Activated T-helper 17 cell treated with anti-CD3 and anti-CD28 coated beads, Interleukin-2, amount 50 U/mL, for 72 hours (primary cell): ENCODE measurements at regions not wholly inside any gene's neighbourhood (a gene's known extent, or its start where the extent isn't known, plus 50 kb on each side); places are given as distances from the start of the nearest gene placed in this dataset.
A peak's percentile ranks its signal among the peaks of the same experiment; 100 is the strongest.
"Not testable (repeated sequence)": the region's sequence is repeated elsewhere in the genome, so short reads cannot be mapped to it uniquely, and the experiment has no call there.

Source experiments
- ATAC-seq: fragments of 150-1000 bp; cut with Tn5 transposase; replicated peaks from 2 replicates; pipeline ENCODE4 v1.10.0; 2021; ENCODE audit warnings: mild to moderate bottlenecking, moderate library complexity
- H3K27ac Mint-ChIP-seq: one replicate; pipeline ENCODE4 v1.8.0; 2022; ENCODE audit warnings: mixed read lengths
- H3K27me3 Mint-ChIP-seq: one replicate; pipeline ENCODE4 v1.8.0; 2022; ENCODE audit warnings: mixed read lengths
- H3K36me3 Mint-ChIP-seq: one replicate; pipeline ENCODE4 v1.8.0; 2022; ENCODE audit warnings: low read depth, mild to moderate bottlenecking, mixed read lengths
- H3K4me1 Mint-ChIP-seq: one replicate; pipeline ENCODE4 v1.8.0; 2022; ENCODE audit warnings: mixed read lengths
- H3K4me3 Mint-ChIP-seq: one replicate; pipeline ENCODE4 v1.8.0; 2022; ENCODE audit warnings: mild to moderate bottlenecking, mixed read lengths
- H3K9me3 Mint-ChIP-seq: one replicate; pipeline ENCODE4 v1.8.0; 2022; ENCODE audit warnings: mixed read lengths

DNA sequence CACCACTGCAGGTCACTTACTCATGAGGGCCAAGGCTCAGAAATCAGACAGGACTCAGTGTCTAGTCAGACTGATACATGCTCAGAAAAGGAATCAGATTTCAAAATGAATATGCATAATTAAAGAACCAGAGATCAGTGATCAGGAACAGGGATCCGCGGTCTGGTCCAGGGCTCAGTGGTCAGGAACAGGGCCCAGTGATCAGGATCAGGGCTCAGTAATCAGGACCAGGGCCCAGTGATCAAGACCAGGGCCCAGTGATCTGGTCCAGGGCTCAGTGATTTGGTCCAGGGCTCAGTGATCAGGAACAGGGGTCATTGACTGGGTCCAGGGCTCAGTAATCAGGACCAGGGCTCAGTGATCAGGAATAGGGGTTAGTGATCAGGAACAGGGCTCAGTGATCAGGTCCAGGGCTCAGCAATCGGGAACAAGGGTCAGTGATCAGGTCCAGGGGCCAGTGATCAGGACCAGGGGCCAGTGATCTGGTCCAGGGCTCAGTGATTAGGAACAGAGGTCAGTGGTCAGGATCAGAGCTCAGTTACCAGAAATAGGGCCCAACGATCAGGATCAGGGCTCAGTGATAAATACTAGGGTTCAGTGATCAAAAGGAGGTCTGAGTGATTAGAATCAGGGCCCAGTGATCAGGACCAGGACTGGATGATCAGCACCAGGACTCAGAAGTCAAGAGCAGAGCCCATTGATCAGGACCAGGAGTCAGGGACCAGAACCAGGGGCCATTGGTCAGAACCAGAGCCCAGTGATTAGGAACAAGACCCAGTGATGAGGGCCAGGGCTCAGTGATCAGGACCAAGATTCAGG, 175.3 kb downstream of the TMEM121 start:
- ATAC-seq: peak; percentile 42
- Mint-ChIP-seq H3K9me3 (no peaks in the 10 kb centered on the region), H3K27me3 (peaks cover 4% of the 10 kb centered on the region), H3K4me3 (no peak overlapping the region), H3K36me3 (no peaks in the 10 kb centered on the region), H3K27ac (peak overlapping the region; percentile 77), H3K4me1 (no peaks in the 10 kb centered on the region)

DNA sequence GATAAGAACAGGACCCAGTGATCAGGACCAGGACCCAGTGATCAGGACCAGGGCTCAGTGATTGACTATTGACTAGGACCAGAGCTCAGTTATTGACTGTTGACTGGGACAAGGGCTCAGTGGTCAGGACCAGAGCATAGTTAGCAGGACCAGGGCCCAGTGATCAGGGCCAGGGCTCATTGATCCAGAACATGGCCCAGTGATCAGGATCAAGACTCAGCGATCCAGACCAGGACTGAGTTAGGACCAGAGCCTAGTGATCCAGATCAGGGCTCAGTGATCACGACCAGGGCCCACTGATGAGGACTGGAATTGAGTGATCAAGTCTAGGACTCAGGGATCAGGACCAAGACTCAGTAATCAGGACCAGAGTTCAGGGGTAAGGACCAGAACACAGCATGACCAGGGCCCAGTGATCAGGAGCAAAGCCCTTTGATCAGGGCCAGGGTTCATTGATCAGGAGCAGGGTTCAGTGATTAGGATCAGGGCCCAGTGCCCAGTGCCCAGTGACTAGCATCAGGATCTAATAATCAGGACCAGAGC, 176.0 kb downstream of the TMEM121 start:
- ATAC-seq: no peak
- Mint-ChIP-seq H3K27me3 (peaks cover 4% of the 10 kb centered on the region), H3K4me1 (no peaks in the 10 kb centered on the region), H3K9me3 (no peaks in the 10 kb centered on the region), H3K36me3 (no peaks in the 10 kb centered on the region), H3K27ac (peak overlapping the region; percentile 77), H3K4me3 (no peak overlapping the region)

DNA sequence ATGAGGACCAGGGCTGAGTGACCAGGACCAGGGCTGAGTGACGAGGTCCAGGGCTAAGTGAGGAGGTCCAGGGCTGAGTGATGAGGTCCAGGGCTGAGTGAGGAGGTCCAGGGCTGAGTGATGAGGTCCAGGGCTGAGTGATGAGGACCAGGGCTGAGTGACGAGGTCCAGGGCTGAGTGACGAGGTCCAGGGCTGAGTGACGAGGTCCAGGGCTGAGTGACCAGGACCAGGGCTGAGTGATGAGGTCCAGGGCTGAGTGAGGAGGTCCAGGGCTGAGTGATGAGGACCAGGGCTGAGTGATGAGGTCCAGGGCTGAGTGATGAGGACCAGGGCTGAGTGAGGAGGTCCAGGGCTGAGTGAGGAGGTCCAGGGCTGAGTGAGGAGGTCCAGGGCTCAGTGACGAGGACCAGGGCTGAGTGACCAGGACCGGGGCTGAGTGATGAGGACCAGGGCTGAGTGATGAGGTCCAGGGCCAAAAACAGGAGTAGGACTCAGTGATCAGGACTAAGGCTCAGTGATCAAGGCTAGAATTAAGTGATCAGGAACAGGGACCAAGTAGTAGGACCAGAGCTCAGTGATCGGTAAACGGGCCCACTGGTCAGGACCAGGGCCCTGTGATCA, 176.8 kb downstream of the TMEM121 start:
- H3K4me1 Mint-ChIP-seq: not testable (repeated sequence)

DNA sequence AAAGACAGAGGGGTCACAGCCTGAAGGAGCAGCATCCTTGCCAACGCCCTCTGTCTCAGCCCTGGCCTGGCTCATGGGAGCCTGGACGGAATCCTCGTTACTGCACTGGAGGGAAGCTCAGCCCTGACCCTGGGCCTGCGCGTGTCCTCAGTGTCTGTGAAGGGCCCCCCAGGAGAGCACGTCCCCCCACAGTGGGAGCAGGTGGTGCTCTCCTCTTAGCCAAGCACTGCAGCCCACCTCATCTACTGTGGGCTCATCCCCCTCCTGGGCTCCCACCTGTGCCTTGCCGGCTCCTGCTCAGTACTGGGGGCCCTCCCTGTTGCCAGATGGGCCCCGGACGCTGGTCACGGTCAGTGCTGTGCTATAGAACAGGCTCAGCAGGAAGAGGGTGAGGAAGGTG, 177.7 kb downstream of the TMEM121 start:
- not testable (repeated sequence) for H3K36me3 Mint-ChIP-seq, ATAC-seq, H3K9me3 Mint-ChIP-seq, H3K4me1 Mint-ChIP-seq, H3K4me3 Mint-ChIP-seq, H3K27me3 Mint-ChIP-seq, H3K27ac Mint-ChIP-seq

More for the DNA sequence above, 176.8 kb downstream of the TMEM121 start:
- not testable (repeated sequence) for H3K36me3 Mint-ChIP-seq, H3K9me3 Mint-ChIP-seq, H3K27me3 Mint-ChIP-seq, H3K4me3 Mint-ChIP-seq, H3K27ac Mint-ChIP-seq, ATAC-seq

DNA sequence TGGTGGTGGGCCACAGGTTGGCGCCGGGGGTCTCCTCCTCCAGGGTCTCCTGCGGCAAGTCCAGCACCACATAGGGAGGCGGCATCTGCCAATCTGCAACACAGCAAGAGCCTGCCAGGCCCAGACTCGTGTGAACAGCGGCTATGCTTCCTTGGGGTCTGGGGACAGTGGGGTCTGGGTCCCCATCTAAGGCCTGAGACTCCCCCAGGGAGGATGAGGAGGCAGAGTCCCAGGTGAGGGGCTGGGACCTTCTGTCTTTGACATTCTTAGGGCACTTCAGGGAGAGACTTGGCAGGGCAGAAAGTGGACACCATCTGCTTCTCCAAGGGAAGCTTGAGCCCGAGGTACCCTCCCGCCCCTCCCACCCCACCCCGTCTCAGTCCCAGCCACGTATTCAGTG, 178.1 kb downstream of the TMEM121 start:
- H3K36me3 Mint-ChIP-seq, ATAC-seq, H3K27ac Mint-ChIP-seq, H3K4me3 Mint-ChIP-seq, H3K9me3 Mint-ChIP-seq, H3K27me3 Mint-ChIP-seq, H3K4me1 Mint-ChIP-seq: not testable (repeated sequence)

DNA sequence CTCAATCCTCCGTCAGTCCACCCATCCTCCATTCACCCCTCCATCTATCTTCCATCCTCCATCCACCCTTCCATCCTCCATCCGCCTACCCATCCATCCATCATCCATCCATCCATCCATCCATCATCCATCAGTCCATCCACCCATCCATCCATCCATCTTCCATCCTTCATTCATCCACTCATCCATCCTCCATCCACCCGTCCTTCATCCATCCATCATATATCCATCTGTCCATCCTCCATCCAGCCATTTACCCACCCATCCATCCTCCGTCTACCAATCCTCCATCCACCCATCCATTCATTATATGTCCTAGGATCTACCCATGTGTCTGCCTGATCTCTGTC, 179.1 kb downstream of the TMEM121 start:
- not testable (repeated sequence) for H3K27ac Mint-ChIP-seq, H3K27me3 Mint-ChIP-seq, ATAC-seq, H3K9me3 Mint-ChIP-seq, H3K4me1 Mint-ChIP-seq, H3K4me3 Mint-ChIP-seq, H3K36me3 Mint-ChIP-seq

DNA sequence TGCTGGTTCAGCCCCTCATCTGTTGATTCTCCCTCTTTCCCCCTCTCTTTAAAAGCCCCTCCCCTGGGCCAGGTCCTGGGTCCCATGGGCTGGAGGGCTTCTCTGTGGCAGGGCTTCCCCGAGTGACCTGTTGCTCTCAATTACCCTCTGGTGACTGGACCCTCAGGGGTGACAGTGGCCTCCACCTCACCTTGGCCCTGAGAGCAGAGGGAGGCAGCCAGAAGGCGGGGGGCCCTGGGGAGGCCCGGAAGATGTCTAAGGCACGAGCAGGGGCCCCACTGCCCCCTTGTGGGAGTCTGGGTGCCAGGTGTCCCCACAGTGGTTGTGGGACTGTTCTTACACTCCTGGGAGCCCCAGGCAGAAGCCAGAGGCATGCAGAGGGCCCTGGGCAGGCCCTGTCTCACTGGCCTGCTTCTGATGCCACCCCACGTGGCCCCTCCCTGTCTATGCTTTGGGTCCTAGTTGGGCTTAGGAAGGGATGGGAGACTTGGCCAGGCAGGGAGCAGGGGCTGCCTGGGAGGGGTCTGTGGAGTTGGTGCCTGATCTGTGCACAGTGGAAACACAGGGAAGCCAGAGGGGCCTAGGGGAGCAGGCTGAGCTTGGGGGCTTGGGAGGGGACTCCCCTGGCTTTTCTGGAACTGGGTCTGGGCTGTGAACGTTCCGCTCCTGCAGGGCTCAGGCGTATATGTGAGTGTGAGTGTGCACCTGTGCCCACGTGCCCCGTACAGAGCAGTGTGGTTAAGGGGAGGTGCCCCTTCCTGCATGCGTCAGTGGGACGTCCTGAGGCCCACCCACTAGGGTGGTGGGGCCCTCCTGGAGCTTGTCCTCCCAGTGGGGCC, 179.7 kb downstream of the TMEM121 start:
- not testable (repeated sequence) for ATAC-seq, H3K4me3 Mint-ChIP-seq, H3K4me1 Mint-ChIP-seq, H3K27ac Mint-ChIP-seq, H3K27me3 Mint-ChIP-seq, H3K9me3 Mint-ChIP-seq, H3K36me3 Mint-ChIP-seq

DNA sequence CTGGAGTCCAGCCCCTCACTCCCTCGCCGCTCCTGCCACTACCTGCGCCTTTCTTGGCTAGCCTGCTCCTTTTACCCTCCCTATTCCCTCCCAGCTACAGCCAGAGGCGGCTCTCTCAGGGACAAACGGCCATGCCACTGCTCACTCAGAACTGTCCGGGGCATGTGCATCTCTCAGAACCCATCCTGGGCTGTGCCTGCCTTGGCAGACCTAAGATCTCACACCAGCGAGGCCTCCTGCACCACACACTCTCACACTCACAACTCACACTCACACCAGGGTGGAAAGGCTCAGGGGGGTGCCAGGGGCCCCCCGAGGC, 180.3 kb downstream of the TMEM121 start:
- H3K36me3 Mint-ChIP-seq, H3K9me3 Mint-ChIP-seq, H3K4me1 Mint-ChIP-seq, H3K4me3 Mint-ChIP-seq, H3K27me3 Mint-ChIP-seq, H3K27ac Mint-ChIP-seq, ATAC-seq: not testable (repeated sequence)

DNA sequence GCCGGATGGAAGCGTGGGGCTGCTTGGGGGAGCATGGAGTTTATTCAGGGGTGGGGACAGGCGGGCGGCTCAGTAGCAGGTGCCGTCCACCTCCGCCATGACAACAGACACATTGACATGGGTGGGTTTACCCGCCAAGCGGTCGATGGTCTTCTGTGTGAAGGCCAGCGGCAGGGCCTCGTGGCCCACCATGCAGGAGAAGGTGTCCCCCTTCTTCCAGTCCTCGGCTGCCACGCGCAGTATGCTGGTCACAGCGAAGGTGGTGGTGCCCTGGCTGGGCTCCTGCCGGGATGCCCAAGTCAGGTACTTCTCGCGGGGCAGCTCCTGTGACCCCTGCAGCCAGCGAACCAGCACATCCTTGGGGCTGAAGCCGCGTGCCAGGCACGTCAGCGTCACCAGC, 180.7 kb downstream of the TMEM121 start:
- H3K4me3 Mint-ChIP-seq, H3K27me3 Mint-ChIP-seq, ATAC-seq, H3K4me1 Mint-ChIP-seq, H3K9me3 Mint-ChIP-seq, H3K27ac Mint-ChIP-seq, H3K36me3 Mint-ChIP-seq: not testable (repeated sequence)

DNA sequence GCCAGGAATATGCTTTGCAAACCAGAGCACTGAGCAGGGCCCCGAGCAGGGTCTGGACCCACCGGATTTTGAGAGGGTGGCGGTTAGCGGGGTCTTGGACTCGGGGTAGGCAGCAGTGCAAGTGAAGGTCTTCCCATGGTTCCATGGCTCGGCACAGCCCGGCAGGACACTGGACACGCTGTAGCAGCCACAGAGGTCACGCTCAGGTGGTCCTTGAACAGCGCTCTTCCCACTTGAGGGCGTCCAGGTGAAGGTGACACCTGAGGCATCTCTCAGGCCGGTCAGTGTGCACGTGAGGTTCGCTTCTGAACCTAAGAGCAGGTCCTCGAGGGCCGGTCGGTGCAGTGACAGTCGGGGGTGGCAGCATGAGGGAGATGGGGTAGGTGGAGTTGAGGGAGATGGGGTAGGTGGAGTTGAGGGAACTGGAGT, 181.4 kb downstream of the TMEM121 start:
- not testable (repeated sequence) for H3K36me3 Mint-ChIP-seq, H3K27ac Mint-ChIP-seq, H3K9me3 Mint-ChIP-seq, H3K4me1 Mint-ChIP-seq, ATAC-seq, H3K4me3 Mint-ChIP-seq, H3K27me3 Mint-ChIP-seq

DNA sequence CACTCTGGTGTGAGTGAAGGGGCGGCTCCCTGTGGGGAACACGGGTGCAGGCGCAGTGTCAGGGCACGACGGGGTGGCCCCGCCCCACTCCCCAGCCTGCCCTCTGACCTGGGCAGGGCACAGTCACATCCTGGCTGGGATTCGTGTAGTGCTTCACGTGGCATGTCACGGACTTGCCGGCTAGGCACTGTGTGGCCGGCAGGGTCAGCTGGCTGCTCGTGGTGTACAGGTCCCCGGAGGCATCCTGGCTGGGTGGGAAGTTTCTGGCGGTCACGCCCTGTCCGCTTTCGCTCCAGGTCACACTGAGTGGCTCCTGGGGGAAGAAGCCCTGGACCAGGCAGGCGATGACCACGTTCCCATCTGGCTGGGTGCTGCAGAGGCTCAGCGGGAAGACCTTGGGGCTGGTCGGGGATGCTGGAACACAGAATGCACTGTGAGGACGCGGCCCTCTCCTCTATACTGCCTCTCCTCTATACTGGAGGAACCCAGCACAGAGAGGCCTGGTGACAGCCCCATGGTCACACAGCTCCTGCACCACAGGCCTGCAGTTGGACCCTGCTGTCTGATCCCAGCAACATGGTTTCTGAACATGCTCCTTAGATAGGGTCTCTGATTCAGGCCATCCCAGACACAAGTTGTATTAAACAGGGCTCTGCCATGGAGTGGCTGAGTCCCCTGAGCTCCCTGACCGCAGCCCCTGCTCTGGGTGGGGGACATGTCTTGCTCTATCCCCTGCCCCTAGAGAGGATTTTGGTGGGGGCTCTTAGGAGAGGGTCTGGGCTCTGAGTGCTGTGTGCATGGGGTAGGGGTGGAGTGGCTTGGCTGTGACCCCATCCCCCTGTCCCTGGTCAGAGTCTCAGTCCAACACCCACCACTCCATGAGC, 182.1 kb downstream of the TMEM121 start:
- not testable (repeated sequence) for H3K9me3 Mint-ChIP-seq, H3K27me3 Mint-ChIP-seq, H3K4me3 Mint-ChIP-seq, H3K4me1 Mint-ChIP-seq, H3K27ac Mint-ChIP-seq, H3K36me3 Mint-ChIP-seq, ATAC-seq

DNA sequence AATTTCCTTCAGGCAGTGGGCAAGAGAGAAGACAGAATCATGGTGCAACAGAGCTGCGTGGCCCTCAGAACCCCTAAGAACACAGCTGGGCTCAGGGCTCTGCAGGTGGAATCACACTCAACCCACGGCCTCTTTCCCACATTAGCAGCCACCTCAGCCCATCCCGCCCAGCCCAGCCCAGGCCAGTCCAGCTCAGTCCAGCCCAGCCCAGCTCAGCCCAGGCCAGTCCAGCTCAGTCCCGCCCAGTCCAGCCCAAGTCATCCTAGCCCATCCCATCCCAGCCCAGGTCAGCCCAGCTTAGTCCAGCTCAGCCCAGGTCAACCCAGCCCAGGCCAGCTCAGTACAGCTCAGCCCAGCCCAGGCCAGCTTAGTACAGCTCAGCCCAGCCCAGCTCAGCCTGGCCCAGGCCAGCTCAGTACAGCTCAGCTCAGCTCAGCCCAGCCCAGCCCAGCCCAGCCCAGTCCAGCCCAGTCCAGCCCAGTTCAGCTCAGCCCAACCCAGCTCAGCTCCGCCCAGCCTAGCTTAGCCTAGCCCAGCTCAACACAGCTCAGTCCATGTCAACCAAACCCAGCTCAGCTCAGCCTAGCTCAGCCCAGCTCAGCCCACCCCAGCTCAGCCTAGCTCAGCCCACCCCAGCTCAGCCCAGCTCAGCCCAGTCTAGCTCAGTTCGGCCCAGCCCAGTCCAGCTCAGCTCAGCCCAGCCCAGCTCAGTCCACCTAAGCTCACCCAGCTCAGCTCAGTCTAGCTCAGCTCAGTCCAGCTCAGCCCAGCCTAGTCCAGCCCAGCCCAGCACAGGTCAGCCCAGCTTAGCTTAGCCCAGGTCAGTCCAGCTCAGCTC, 183.1 kb downstream of the TMEM121 start:
- no peaks in the 10 kb centered on the region for H3K4me1 Mint-ChIP-seq
- H3K9me3 Mint-ChIP-seq: no peaks in the 10 kb centered on the region
- H3K27ac Mint-ChIP-seq: no peak overlapping the region
- no peak overlapping the region for H3K4me3 Mint-ChIP-seq
- ATAC-seq: no peak
- H3K27me3 Mint-ChIP-seq: no peaks in the 10 kb centered on the region
- H3K36me3 Mint-ChIP-seq: no peaks in the 10 kb centered on the region

DNA sequence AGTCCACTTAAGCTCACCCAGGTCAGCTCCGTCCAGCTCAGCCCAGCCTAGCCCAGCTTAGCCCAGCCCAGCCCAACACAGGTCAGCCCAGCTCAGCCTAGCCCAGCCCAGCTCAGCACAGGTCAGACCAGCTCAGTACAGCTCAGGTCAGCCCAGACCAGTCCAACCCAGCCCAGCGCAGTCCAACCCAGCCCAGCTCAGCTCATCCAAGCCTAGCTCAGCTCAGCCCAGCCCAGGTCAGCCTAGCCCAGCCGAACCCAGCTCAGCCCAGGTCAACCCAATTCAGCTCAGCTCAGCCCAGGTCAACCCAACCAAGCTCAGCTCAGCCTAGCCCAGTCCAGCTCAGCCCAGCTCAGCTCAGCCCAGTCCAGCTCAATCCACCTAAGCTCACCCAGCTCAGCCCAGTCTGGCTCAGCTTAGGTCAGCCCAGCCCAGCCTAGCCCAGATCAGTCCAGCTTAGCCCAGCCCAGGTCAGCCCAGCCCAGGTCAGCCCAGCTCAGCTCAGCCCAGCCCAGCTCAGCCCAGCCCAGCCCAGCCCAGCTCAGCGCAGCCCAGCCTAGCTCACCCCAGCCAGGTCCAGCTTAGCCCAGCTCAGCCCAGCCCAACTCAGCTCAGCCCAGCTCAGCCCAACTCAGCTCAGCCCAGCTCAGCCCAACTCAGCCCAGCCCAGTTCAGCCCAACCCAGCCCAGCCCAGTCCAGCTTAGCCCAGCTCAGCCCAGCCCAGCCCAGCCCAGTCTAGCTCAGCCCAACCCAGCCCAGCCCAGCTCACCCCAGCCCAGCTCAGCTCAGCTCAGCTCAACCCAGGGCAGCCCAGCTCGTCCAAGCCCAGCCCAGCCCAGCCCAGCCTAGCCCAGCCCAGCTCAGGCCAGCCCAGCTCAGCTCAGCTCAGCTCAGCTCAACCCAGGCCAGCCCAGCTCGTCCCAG, 184.0 kb downstream of the TMEM121 start:
- no peaks in the 10 kb centered on the region for H3K4me1 Mint-ChIP-seq
- no peaks in the 10 kb centered on the region for H3K9me3 Mint-ChIP-seq
- ATAC-seq: no peak
- no peaks in the 10 kb centered on the region for H3K27me3 Mint-ChIP-seq
- H3K4me3 Mint-ChIP-seq: no peak overlapping the region
- no peaks in the 10 kb centered on the region for H3K36me3 Mint-ChIP-seq
- no peak overlapping the region for H3K27ac Mint-ChIP-seq
